HG03520 (cell line): ENCODE measurements at regions not wholly inside any gene's neighbourhood (a gene's known extent, or its start where the extent isn't known, plus 50 kb on each side); places are given as distances from the start of the nearest gene placed in this dataset.
"Not testable (repeated sequence)": the region's sequence is repeated elsewhere in the genome, so short reads cannot be mapped to it uniquely, and the experiment has no call there.

Source experiments
- ATAC-seq: cut with Tn5 transposase; IDR thresholded peaks from one replicate; pipeline ENCODE4 v1.9.1; 2021; ENCODE audit warnings: mild to moderate bottlenecking, moderate library complexity; ENCODE audit not compliant: unreplicated experiment

GRCh38 chr13:90447034-90447733 is 900.3 kb upstream of the MIR17HG start:
- ATAC-seq: no peak

GRCh38 chr13:90447734-90448101 is 899.8 kb upstream of the MIR17HG start:
- ATAC-seq: no peak

- ATAC-seq: no peak
These were observed 898.9 kb upstream of the MIR17HG start for GRCh38 chr13:90448466-90449037.

- no peak for ATAC-seq
These were observed 894.1 kb upstream of the MIR17HG start for GRCh38 chr13:90453342-90453741.

GRCh38 chr13:90454002-90454636 is 893.4 kb upstream of the MIR17HG start:
- no peak for ATAC-seq

- no peak for ATAC-seq
These were observed 892.4 kb upstream of the MIR17HG start for GRCh38 chr13:90455067-90455466.

- ATAC-seq: no peak
These were observed 891.7 kb upstream of the MIR17HG start for GRCh38 chr13:90455823-90456222.

- ATAC-seq: no peak
These were observed 886.1 kb upstream of the MIR17HG start for GRCh38 chr13:90461398-90461797.

- ATAC-seq: no peak
These were observed 870.3 kb upstream of the MIR17HG start for GRCh38 chr13:90477216-90477615.

GRCh38 chr13:90483906-90484305 is 863.6 kb upstream of the MIR17HG start:
- no peak for ATAC-seq

GRCh38 chr13:90485436-90485835 is 862.1 kb upstream of the MIR17HG start:
- no peak for ATAC-seq

- ATAC-seq: no peak
These were observed 854.6 kb upstream of the MIR17HG start for GRCh38 chr13:90492872-90493271.

GRCh38 chr13:90493667-90494066 is 853.8 kb upstream of the MIR17HG start:
- no peak for ATAC-seq

GRCh38 chr13:90494849-90495248 is 852.6 kb upstream of the MIR17HG start:
- not testable (repeated sequence) for ATAC-seq

GRCh38 chr13:90498096-90498495 is 849.4 kb upstream of the MIR17HG start:
- no peak for ATAC-seq

- ATAC-seq: no peak
These were observed 848.7 kb upstream of the MIR17HG start for GRCh38 chr13:90498816-90499215.

GRCh38 chr13:90500569-90500968 is 846.9 kb upstream of the MIR17HG start:
- no peak for ATAC-seq

- ATAC-seq: no peak
These were observed 845.3 kb upstream of the MIR17HG start for GRCh38 chr13:90502153-90502552.

- no peak for ATAC-seq
These were observed 844.7 kb upstream of the MIR17HG start for GRCh38 chr13:90502762-90503161.

- no peak for ATAC-seq
These were observed 837.2 kb upstream of the MIR17HG start for GRCh38 chr13:90510319-90510718.

- ATAC-seq: no peak
These were observed 835.6 kb upstream of the MIR17HG start for GRCh38 chr13:90511903-90512302.

- not testable (repeated sequence) for ATAC-seq
These were observed 832.8 kb upstream of the MIR17HG start for GRCh38 chr13:90514712-90515111.
